Posterior vena cava (tissue), 2 donors: ENCODE measurements at regions not wholly inside any gene's neighbourhood (a gene's known extent, or its start where the extent isn't known, plus 50 kb on each side); places are given as distances from the start of the nearest gene placed in this dataset.
"Not testable (repeated sequence)": the region's sequence is repeated elsewhere in the genome, so short reads cannot be mapped to it uniquely, and the experiment has no call there.

Source experiments
- DNase-seq: peaks from one replicate; pipeline ENCODE4 v3.0.0-alpha.2; 2020; ENCODE audit warnings: low spot score
- intact Hi-C, 2 donors: fragments of 100-400 bp; cut with DNase I; formaldehyde crosslinking; loops; one replicate each; pipeline versions ENCODE4 v1.14.1 to v1.14.2; 2022 to 2023
- donor health status: DM: yes; HTN: yes; CAD: no.
- donor health status: DM: yes; HTN: yes; CAD: no.

DNA sequence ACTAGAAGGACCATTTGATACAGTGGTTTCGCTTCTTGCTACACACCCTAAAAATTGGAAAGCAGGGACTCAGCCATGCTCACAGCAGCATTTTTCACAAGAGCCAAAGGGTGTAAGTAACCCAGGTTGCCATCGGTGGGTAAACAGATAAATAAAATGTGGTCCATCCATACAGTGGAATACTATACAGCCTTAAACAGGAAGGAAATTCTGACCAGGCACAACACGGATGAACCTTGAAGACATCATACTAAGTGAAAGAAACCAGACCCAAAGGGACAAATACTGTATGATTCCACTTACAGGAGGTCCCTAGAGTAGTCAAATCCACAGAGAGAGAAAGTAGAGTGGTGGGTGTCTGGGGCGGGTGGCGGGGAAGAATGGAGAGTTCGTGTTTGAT is 220.9 kb downstream of the PHETA1 start:
- peak; percentile 17 for DNase-seq
- intact Hi-C loops, result no loop called here

GRCh38 chr12:111143271-111143670 is 222.9 kb upstream of the MYL2 start:
- intact Hi-C loops, result no loop called here
- DNase-seq, result no peak

DNA sequence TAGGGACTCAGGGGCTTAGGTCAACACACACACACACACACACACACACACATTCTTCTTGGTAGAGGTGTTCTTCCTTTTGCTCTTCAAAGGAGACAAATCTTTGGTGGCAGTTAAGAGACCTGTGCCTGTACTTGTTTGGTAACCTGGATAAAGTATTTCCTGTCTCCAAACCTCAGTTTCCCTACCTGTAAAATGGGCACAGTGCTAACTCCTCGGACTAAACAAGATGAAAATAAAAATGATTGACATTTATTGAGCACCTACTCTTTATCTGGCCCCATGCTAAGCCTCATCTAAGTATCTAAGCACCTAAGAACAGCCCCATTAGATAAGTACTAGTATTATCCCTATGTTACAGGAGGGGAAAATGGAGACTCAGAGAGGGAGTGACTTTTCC is 220.8 kb upstream of the MYL2 start:
- intact Hi-C loops, result no loop called here
- DNase-seq, result no peak

DNA sequence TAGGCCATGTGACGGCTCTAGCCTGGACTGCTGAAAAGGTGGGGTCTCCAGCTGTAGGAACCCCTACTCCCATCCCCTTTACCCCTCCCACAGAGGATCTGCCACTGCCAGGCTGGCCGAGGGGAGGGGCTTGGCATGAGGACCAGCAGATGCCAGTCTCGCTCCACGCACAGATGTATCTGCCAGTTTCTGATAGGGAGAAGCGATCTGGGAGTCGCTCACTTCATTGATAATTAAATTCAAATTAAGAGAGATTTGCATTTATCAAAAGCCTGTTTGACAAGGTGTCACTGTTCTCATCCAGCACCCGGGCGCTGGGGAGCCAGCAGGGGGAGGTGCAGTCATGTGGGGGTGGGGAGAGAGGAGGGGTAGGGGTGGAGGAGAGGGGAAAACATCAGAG is 217.6 kb upstream of the MYL2 start:
- intact Hi-C loops, result no loop called here
- no peak for DNase-seq

- no peak for DNase-seq
- intact Hi-C loops, result no loop called here
Observed at GRCh38 chr12:111135293-111135832, 215.0 kb upstream of the MYL2 start.

- intact Hi-C loops, result no loop called here
- DNase-seq, result no peak
Observed at GRCh38 chr12:111130336-111130735, 210.0 kb upstream of the MYL2 start.

GRCh38 chr12:111129149-111129767 is 208.9 kb upstream of the MYL2 start:
- DNase-seq, result no peak
- intact Hi-C loops, result no loop called here

- no peak for DNase-seq
- intact Hi-C loops, result no loop called here
Observed at GRCh38 chr12:111126331-111126730, 206.0 kb upstream of the MYL2 start.

DNA sequence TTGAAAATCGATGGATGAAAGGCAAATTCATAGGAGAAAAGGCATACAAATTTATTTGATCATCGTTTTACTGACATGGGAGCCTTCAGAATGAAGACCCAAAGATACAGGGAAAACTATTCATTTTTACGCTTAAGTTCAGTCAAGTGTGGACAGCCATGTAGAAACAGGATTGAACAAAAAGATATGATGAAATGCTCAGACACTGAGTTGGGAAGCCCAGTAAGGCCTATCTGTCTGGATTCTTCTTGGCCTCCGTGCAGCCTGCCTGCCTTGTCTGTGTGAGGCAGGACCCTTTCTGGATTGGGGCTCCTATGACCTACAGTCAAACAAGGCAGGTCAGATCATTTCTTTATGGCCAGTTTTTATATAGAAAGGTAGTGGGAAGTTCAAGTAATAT is 203.8 kb upstream of the MYL2 start:
- DNase-seq, result no peak
- intact Hi-C loops, result no loop called here

DNA sequence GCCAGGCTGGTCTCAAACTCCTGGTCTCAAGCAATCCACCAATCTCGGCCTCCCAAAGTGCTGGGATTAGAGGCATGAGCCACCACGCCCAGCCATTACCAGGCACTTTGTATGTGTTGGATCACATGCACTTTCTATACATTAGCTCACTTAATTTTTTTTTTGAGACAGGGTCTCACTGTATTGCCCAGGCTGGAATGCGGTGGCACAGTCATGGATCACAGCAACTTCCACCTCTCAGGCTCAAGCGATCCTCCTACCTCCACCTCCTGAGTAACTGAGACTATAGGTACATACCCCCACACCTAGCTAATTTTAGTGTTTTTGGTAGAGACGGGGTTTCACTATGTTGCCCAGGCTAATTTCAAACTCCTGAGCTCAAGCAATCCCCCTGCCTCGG is 203.0 kb upstream of the MYL2 start:
- intact Hi-C loops, result no loop called here
- no peak for DNase-seq

DNA sequence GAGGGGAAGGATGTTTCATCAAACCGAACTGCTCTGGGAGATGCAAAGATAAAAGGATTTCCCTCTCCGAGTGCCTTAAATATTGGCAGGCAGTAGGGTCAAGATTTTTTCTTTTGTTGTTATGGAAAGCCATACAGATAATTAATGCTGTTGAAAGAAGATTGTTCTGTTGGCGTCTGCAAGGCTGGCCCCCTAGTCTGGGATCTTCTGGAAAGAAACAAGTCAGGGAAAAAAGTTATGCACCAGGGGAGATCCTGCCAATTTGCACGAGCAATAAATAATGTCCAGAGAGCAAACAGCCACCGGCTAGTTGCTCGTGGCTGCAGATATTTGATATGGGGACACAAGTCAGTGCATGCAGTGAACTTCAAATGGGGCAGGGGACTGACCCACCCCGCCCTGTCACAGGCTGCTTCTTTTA is 202.1 kb upstream of the MYL2 start:
- intact Hi-C loops, result no loop called here
- DNase-seq, result no peak

DNA sequence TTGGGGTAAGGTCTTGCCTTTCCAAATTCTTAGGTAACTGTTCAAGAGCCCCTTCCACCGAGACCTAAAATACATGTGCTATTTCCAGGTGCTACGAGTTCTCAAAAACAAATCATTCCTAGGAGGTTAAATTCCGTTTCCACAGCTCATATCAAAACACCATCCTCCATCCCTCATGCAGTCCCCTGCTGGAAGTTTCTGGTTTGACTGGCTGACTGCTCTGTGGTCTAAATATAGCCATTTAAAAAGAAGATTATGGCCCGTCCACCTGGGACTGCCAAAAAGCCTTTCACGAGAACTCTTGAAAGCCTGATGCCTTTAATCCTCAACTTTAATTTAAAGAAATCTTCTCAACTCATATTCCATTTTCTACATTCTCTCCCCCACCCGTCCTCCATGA is 201.5 kb upstream of the MYL2 start:
- intact Hi-C loops, result no loop called here
- DNase-seq, result no peak

GRCh38 chr12:111120578-111120977 is 200.2 kb upstream of the MYL2 start:
- intact Hi-C loops, result no loop called here
- DNase-seq, result no peak

DNA sequence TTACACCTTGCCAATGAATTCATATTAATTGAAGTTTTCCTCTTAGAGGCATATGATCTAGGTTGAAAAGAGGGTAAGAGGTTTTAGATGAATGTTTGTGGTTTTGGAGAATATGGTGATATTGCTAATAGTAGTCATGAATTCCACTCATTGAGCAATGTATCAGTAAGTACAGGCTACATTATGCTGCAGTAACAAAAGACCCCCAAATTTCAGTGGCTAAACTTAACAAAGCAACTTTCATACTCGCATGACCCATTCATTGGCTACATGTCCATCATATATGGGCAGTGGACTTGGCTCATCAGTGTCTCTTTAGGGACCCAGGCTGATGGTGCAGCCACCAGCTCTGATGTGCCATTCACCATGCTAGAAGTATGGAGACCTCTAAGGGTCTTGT is 196.6 kb upstream of the MYL2 start:
- intact Hi-C loops, result no loop called here
- DNase-seq, result no peak

DNA sequence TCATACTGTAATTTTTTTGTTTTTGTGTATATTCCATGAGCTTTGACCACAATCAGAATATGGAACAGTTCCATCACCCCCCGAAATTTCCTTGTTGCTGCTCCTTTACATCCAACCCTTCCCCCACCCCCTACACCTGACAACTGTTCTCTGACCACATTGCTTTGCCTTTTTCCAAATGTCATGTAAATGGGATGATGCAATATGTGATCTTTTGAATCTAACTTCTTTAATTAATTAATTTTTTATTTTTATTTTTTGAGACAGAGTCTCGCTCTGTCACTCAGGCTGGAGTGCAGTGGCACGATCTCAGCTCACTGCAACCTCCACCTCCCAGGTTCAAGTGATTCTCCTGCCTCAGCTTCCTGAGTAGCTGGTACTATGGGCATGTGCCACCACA is 192.9 kb upstream of the MYL2 start:
- intact Hi-C loops, DNase-seq: not testable (repeated sequence)

DNA sequence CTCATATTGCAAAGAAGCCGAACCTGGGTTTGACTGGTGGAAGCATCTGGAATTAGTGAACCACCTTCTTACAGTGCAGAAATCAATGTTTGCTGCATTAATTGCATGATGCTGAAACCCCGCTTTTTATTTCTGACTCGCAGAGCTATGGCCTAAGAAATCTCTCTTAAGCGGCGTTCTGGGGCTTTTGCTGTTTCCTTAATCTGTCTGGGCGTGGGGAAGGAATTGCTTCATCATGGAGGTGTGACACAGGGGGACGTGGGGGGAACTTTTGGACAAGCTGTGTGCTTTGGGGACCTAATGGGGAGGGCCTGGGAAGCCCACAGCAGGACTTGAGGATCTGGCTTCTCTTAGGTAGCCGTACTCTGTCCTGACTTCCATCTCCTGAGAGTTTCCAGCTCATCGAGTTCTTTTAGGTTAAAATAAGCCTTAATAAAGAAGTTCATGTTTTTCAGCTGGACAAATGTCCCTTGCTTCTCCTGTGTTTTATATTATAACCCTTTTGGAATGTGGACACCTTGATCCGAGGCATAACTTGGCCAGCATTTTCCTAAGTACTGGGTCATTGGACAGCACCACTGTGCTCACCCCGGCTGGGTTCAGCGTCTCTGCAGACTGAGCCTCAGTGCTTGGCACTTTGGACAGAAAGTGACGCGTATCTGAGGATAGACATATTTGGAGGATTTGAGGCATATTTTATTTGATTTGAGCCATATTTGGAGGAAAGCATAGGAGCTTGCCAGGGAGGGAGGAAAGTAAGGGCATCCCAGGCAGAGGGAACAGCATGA is 192.1 kb upstream of the MYL2 start:
- intact Hi-C loops, result no loop called here
- no peak for DNase-seq

DNA sequence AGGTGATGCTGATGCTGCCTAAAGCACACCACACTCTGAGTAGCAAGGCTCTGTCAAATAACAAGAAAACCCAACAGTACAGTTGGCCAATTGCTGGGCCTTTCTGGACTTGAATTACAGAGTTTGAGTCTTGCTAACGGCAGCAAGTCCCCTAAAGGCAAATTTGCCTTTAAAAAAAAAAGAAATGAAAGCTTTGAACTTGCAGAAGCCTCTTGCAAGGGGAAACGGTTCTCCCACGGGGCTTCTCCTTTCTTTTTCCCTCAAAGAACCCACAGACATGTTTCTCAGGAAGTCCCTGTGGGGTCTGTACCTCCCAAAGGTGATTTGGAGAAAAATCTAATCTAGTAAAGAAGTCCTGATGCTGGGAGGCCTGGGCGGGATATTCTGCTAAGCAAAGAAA is 191.3 kb upstream of the MYL2 start:
- DNase-seq, result no peak
- intact Hi-C loops, result no loop called here

- no peak for DNase-seq
- intact Hi-C loops, result no loop called here
Observed at GRCh38 chr12:111110556-111110955, 190.2 kb upstream of the MYL2 start.

DNA sequence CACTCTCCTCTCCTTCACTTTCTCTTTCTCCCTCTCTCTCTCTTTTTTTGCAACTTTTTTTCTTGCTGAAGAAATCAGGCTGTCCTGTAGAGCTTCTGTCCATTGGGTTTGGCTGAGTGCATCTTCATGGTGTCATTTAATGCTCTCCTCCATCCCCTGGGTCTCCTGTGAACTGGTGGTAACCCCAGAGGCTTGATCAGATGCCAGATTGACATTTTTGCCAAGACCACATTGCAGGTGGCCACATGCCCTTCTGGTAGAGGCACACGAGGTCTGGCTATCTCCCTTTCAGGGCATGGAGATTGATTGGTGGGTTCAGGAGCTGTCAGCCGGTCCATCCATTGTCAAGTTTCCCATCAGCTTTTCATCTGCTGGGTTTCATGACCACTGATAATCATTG is 188.3 kb upstream of the MYL2 start:
- intact Hi-C loops, result no loop called here
- DNase-seq, result no peak

- DNase-seq, result no peak
Observed at GRCh38 chr12:111107392-111108178, 187.2 kb upstream of the MYL2 start.

More at GRCh38 chr12:111107392-111108178, 187.2 kb upstream of the MYL2 start:
- intact Hi-C loops, result no loop called here
